ENCODE measurements at regions not wholly inside any gene's neighbourhood (a gene's known extent, or its start where the extent isn't known, plus 50 kb on each side); places are given as distances from the start of the nearest gene placed in this dataset.

DNA sequence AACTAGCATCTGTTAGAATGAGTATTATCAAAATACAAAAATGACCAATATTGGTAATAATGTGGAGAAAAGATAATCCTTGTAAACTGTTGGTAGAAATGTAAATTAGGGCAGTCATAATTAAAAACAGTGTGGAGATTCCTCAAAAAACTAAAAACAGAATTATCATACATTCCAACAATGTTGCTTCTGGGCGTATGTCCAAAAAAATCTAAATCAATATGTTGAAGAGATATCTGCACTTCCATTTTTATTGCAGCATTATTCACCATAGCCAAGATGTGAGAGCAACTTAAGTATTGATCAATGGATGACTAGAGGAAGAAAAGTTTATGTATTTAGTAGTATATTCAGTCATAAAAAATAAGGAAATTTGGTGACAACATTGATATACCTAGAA is 59.8 kb upstream of the OR9G4 start:
- WGBS (ENCODE audit: insufficient coverage, insufficient replicate concordance, low lambda C conversion rate, missing lambda C conversion rate): 36% methylated on average over 1 of the region's 1 CpG
- no peak overlapping the region for H3K9ac ChIP-seq (ENCODE audit: control insufficient read depth, insufficient read depth, low read length)
- TF ChIP-seq, protein P1, sequence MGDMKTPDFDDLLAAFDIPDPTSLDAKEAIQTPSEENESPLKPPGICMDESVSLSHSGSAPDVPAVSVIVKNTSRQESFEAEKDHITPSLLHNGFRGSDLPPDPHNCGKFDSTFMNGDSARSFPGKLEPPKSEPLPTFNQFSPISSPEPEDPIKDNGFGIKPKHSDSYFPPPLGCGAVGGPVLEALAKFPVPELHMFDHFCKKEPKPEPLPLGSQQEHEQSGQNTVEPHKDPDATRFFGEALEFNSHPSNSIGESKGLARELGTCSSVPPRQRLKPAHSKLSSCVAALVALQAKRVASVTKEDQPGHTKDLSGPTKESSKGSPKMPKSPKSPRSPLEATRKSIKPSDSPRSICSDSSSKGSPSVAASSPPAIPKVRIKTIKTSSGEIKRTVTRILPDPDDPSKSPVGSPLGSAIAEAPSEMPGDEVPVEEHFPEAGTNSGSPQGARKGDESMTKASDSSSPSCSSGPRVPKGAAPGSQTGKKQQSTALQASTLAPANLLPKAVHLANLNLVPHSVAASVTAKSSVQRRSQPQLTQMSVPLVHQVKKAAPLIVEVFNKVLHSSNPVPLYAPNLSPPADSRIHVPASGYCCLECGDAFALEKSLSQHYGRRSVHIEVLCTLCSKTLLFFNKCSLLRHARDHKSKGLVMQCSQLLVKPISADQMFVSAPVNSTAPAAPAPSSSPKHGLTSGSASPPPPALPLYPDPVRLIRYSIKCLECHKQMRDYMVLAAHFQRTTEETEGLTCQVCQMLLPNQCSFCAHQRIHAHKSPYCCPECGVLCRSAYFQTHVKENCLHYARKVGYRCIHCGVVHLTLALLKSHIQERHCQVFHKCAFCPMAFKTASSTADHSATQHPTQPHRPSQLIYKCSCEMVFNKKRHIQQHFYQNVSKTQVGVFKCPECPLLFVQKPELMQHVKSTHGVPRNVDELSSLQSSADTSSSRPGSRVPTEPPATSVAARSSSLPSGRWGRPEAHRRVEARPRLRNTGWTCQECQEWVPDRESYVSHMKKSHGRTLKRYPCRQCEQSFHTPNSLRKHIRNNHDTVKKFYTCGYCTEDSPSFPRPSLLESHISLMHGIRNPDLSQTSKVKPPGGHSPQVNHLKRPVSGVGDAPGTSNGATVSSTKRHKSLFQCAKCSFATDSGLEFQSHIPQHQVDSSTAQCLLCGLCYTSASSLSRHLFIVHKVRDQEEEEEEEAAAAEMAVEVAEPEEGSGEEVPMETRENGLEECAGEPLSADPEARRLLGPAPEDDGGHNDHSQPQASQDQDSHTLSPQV (IDR thresholded peaks at IDR 0.05): no peak
- TF ChIP-seq, protein P2, sequence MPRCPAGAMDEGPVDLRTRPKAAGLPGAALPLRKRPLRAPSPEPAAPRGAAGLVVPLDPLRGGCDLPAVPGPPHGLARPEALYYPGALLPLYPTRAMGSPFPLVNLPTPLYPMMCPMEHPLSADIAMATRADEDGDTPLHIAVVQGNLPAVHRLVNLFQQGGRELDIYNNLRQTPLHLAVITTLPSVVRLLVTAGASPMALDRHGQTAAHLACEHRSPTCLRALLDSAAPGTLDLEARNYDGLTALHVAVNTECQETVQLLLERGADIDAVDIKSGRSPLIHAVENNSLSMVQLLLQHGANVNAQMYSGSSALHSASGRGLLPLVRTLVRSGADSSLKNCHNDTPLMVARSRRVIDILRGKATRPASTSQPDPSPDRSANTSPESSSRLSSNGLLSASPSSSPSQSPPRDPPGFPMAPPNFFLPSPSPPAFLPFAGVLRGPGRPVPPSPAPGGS (IDR thresholded peaks at IDR 0.05; ENCODE audit: borderline replicate concordance, insufficient read depth, low read depth, low read length, poor library complexity, severe bottlenecking): no peak
- TF ChIP-seq IRF4 (IDR thresholded peaks at IDR 0.05; ENCODE audit: low read depth, low read length) (no peak), HCFC1 (IDR thresholded peaks at IDR 0.05; ENCODE audit: low read length) (no peak), EZH2 (IDR thresholded peaks at IDR 0.05; ENCODE audit: borderline replicate concordance, control insufficient read depth, low read depth, low read length) (no peak), PAX8 (IDR thresholded peaks at IDR 0.05) (no peak)
- no peaks in the 10 kb centered on the region for H3K36me3 ChIP-seq (ENCODE audit: control insufficient read depth in 2 of 2, insufficient read depth in 2 of 2, low read length in 1 of 2)
- H2AFZ ChIP-seq (ENCODE audit: control insufficient read depth, low read depth, low read length): no peak overlapping the region
- no peaks in the 10 kb centered on the region for H3K79me2 ChIP-seq (ENCODE audit: control insufficient read depth, insufficient read depth, low read length)
- no peaks in the 10 kb centered on the region for H4K20me1 ChIP-seq (ENCODE audit: control insufficient read depth, insufficient read depth)
- intact Hi-C loops (cut with micrococcal nuclease; ENCODE audit: unreplicated experiment) (no loop called here), in situ Hi-C loops (cut with MboI) (no loop called here)
- no peak overlapping the region for H3K4me2 ChIP-seq (ENCODE audit: control insufficient read depth, insufficient read depth)
- ChIA-PET SMC1A (ENCODE audit: uncharacterized antibody, unreplicated experiment) (no interaction called here), RAD21 (ENCODE audit: unreplicated experiment) (no interaction called here), POLR2A (no interaction called here), CTCF (interaction anchor here (0.9 kb wide), 1 partner anchor 25 kb away, joined by 4 read pairs; no protein-coding TSS in a partner anchor)
- H3K4me3 ChIP-seq: no peak overlapping the region
- BruUV-seq (replicated peaks): no TSS peak
- H3K27ac ChIP-seq (ENCODE audit: control insufficient read depth, insufficient read depth): no peak overlapping the region
- H3K9me3 ChIP-seq (replicated peaks; ENCODE audit: control insufficient read depth, insufficient read depth, low read length): no peaks in the 10 kb centered on the region
- no peaks in the 10 kb centered on the region for H3K27me3 ChIP-seq (replicated peaks in 1 of 2; ENCODE audit: control insufficient read depth in 2 of 2, insufficient read depth in 2 of 2, low read length in 1 of 2)
- DNase-seq (ENCODE audit: low read depth, low spot score) (no peak), ATAC-seq (no peak), FAIRE-seq (no peak)
- no peaks in the 10 kb centered on the region for H3K4me1 ChIP-seq (ENCODE audit: control insufficient read depth, insufficient read depth, low read length)

All from GM12878 (cell line).